Sigmoid colon (tissue), 6 donors: ENCODE measurements at regions not wholly inside any gene's neighbourhood (a gene's known extent, or its start where the extent isn't known, plus 50 kb on each side); places are given as distances from the start of the nearest gene placed in this dataset.

ENCODE experiments used
- DNase-seq: peaks from one replicate; pipeline ENCODE4 v3.0.0-alpha.2; 2019
- H3K27ac ChIP-seq, 4 donors: fragments of 200-600 bp; sonication (generic); one replicate each; pipeline ENCODE4 v1.5.1; 2016 to 2019; ENCODE audit warnings: mild to moderate bottlenecking in 1 of 4
- H3K27me3 ChIP-seq, 3 donors: fragments of 200-600 bp; sonication (generic); one replicate each; pipeline ENCODE4 v1.5.1; 2019; ENCODE audit warnings: mild to moderate bottlenecking in 1 of 3
- H3K36me3 ChIP-seq, 4 donors: fragments of 200-600 bp; sonication (generic); one replicate each; pipeline ENCODE4 v1.5.1; 2016 to 2019
- H3K4me1 ChIP-seq, 4 donors: fragments of 200-600 bp; sonication (generic); one replicate each; pipeline ENCODE4 v1.5.1; 2017 to 2019
- H3K4me3 ChIP-seq, 4 donors: fragments of 200-600 bp; sonication (generic); one replicate each; pipeline ENCODE4 v1.5.1; 2017 to 2019; ENCODE audit warnings: mild to moderate bottlenecking in 2 of 4, moderate library complexity in 1 of 4
- H3K9me3 ChIP-seq, 4 donors: fragments of 200-600 bp in 3 of 4; sonication (generic) in 3 of 4; one replicate each; pipeline versions ENCODE4 v1.5.1 to v1.6.1; 2013 to 2019
- CTCF ChIP-seq, 4 experiments: fragments of 450-650 bp in 3 of 4; fragments of 200-600 bp in 1 of 4; IDR thresholded peaks; one replicate each; pipeline ENCODE4 v1.5.1; 2016 to 2019; ENCODE audit warnings: antibody characterized with exemption in 4 of 4, mild to moderate bottlenecking in 3 of 4, moderate library complexity in 2 of 4
- EP300 ChIP-seq, 4 donors: sonication (generic); formaldehyde crosslinking; IDR thresholded peaks; one replicate each; pipeline ENCODE4 v1.6.1; 2017; ENCODE audit warnings: antibody characterized with exemption in 4 of 4
- POLR2A ChIP-seq, 2 donors: fragments of 450-650 bp; IDR thresholded peaks; one replicate each; pipeline ENCODE4 v1.6.1; 2016; ENCODE audit warnings: antibody characterized with exemption in 2 of 2, mild to moderate bottlenecking in 2 of 2, moderate library complexity in 2 of 2
- POLR2AphosphoS5 ChIP-seq, 4 donors: sonication (generic); formaldehyde crosslinking; IDR thresholded peaks; one replicate each; pipeline ENCODE4 v1.6.1; 2017; ENCODE audit warnings: antibody characterized with exemption in 4 of 4
- WGBS, 2 donors: extraction: QIAGEN DNeasy Blood & Tissue Kit; methylation state at CpG; one replicate each; pipeline ENCODE4 v1.1.7; 2013; 5-methylcytosine and 5-hydroxymethylcytosine counted together
- intact Hi-C: fragments of 100-400 bp; cut with DNase I; formaldehyde crosslinking; loops from one replicate; pipeline ENCODE4 v1.15.1; 2023
- donor health status: healthy with polysubstance abuse.
- donor health status: healthy.

DNA sequence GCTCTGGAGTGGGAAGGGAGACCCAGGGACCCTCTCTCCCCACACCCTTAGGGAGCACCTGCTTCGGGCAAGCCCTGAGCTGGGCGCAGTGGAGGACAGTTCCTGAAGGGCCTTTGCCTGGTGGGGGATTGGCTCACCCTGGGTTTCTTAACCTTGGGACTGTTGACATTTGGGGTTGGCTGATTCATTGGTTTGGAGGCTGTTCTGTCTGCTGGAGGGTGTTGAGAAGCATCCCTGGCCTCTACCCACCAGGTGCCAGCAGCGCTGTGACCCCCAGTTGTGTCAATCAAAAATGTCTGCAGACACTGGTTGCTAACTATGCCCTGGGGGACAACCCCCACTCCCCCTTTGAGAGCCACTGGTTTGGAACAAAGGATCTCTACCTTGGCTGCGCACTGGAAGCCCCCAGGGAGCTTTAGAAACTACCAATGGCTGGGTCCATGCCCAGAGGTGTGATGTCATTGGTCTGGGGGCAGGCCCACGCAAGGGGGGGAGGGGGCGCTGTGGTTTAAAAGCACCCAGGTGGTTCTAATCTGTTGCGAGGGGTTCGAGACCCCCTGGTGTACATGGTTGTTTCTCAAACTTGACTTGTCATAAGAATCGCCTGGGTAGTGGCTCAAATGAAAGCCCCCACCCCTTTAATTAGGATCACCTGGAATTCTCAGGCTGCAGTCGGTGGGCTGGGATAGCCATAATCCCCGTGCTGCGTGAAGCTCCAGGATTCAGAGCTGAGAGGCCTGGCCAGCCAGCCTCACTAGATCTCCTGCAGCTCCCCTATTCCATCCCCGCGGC is 151.9 kb upstream of the GSE1 start:
- WGBS, 2 donors, result 31 to 46% methylated on average over 14 of the region's 14 CpGs
- Histone ChIP-seq H3K9me3 (no peaks in the 10 kb centered on the region), H3K4me3 (peak overlapping the region; percentile 26 to 54 (median 46)), H3K27me3 (no peaks in the 10 kb centered on the region), H3K4me1 (peaks cover 0 to 79% (median 70%) of the 10 kb centered on the region in 4 donors), H3K36me3 (no peaks in the 10 kb centered on the region), H3K27ac (peak overlapping the region; percentile 65 to 86 (median 84))
- no peak for DNase-seq
- TF ChIP-seq EP300 (IDR thresholded peaks at IDR 0.05) (no peak), POLR2AphosphoS5 (IDR thresholded peaks at IDR 0.05) (no peak), POLR2A (IDR thresholded peaks at IDR 0.05) (no peak), CTCF (IDR thresholded peaks at IDR 0.05) (no peak)
- intact Hi-C loops, result loop anchor here (1.0 to 5.0 kb wide), 2 partner anchors 93 to 151 kb away; partner anchors contain the start of gene GSE1

DNA sequence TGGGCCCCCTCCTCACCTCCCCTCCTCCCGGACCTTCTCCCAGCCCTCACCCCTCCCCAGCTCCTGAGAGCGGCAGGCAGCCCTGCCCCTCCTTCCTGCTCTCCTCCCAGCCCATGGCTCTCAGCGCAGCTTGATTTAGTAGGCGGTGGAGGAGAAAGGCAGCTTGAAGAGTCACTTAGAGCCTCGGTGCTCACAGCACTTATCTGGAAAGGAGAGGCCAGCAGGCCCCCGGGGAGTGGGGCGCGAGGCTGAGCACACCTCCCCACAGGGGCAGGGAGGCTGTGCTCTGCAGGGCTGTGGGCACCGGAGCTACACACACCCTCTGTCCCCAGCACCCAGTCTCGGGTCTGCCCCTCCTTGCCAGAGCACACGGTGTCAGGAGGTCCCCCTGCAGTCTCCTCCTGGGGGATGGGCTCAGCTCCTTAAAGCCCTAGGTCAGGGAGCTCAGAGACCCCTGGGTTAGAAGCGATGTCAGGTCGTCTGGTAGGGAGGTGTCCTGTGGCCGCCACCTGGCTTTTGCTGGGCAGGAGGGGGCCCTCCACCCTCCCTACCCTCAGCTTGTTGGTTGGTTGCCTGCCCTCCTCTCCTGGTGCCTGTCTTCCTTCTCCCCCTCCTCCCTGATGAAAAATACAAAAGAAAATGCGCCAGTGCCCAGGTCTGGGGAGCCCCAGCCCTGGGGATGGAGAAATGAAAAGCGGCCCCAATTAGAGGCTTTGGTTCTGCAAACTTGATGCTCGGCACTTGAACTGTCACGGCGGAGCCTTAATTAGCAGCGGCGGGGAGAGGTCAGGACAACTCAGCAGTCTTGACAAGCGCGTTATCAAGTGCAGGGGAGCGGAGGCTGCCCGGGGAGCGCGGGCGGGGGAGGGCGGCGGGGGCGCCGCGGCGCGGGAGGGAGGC is 151.1 kb upstream of the GSE1 start:
- Histone ChIP-seq H3K27ac (peak overlapping the region; percentile 65 to 86 (median 84)), H3K36me3 (no peaks in the 10 kb centered on the region), H3K4me1 (peaks cover 0 to 79% (median 71%) of the 10 kb centered on the region in 4 donors), H3K4me3 (peak overlapping the region; percentile 26 to 54 (median 46)), H3K27me3 (no peaks in the 10 kb centered on the region), H3K9me3 (no peaks in the 10 kb centered on the region)
- intact Hi-C loops, result loop anchor here (1.0 to 5.0 kb wide), 2 partner anchors 92 to 150 kb away; partner anchors contain the start of gene GSE1
- DNase-seq, result peak; percentile 82
- peak in 2 of 4 donors; percentile 5 to 27 for TF ChIP-seq POLR2AphosphoS5 (IDR thresholded peaks at IDR 0.05)
- TF ChIP-seq POLR2A (IDR thresholded peaks at IDR 0.05), result no peak
- TF ChIP-seq EP300 (IDR thresholded peaks at IDR 0.05), result no peak
- TF ChIP-seq CTCF (IDR thresholded peaks at IDR 0.05), result no peak
- WGBS, 2 donors, result 1 to 2% methylated on average over 35 of the region's 35 CpGs

DNA sequence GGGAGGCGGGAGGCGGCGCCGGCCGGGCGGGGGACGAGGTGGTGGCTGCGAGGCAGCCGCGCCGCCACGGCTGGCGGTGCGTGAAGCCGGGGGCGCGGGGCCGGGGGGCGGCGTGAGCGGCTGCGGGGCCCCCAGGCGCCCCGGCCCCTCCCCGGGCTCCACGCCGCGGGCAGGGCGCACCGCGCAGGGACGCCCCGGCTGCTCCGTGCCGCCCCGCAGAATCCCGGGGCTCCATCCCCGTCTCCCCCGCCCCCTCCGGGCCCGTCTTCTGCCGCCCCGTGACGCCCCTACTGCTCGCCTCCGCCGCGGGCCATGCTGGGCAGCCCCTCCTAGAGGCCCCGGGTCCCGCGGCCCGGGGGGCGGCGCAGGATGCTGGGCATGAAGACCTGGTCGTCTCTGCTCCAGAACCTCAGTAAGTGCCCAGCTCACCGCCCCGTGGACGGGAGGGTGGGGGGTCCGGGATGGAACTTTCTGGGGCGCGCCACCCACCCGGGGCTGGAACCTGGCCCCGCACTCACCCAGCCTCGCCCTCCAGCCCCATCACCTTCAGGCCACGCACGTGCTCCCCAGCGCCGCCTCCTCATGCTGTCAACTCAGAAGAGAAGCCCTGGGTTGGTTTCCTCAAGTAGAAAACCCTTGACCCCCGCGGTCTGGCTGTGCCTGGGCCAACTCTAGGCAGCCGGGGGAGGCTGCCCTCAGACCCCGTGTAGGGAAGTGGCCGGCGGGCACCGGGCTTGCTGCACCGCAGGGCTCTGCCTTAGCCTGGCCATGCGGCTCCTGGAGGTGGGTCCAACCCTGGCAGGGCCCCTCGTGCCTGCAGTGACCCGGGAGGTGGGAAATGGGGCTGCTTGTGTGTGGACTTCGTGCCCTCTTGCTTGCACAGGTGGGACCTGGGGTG is 150.2 kb upstream of the GSE1 start:
- no peak for DNase-seq

More for the DNA sequence above, 150.2 kb upstream of the GSE1 start:
- 7 to 11% methylated on average over 80 of the region's 80 CpGs for WGBS, 2 donors
- no peaks in the 10 kb centered on the region for H3K27me3 ChIP-seq
- intact Hi-C loops, result loop anchor here (5.0 kb wide), 1 partner anchor 149 kb away; the partner anchor contains the start of gene GSE1
- peaks cover 0 to 77% (median 69%) of the 10 kb centered on the region in 4 donors for H3K4me1 ChIP-seq
- H3K4me3 ChIP-seq, result peak overlapping the region; percentile 32 to 54 (median 46)
- H3K27ac ChIP-seq, result peak overlapping the region in 3 of 4 donors; percentile 28 to 86 (median 51)
- TF ChIP-seq POLR2A (IDR thresholded peaks at IDR 0.05), result no peak
- no peak for TF ChIP-seq CTCF (IDR thresholded peaks at IDR 0.05)
- no peak for TF ChIP-seq EP300 (IDR thresholded peaks at IDR 0.05)
- no peak for TF ChIP-seq POLR2AphosphoS5 (IDR thresholded peaks at IDR 0.05)
- H3K36me3 ChIP-seq, result no peaks in the 10 kb centered on the region
- no peaks in the 10 kb centered on the region for H3K9me3 ChIP-seq
